Cardiac muscle cell (in vitro differentiated cells and primary cell): ENCODE measurements at regions not wholly inside any gene's neighbourhood (a gene's known extent, or its start where the extent isn't known, plus 50 kb on each side); places are given as distances from the start of the nearest gene placed in this dataset.

Source experiments
- DNase-seq, 2 donors: peaks; one replicate each; pipeline versions ENCODE4 v3.0.0 to v3.0.0-alpha.2; 2010 to 2017; ENCODE audit warnings: low read depth in 1 of 2, low spot score in 1 of 2
- H3K27ac ChIP-seq: fragments of 200-600 bp; sonication (generic); 2 replicates; pipeline ENCODE4 v1.5.1; 2016
- H3K27me3 ChIP-seq: fragments of 200-600 bp; sonication (generic); 2 replicates; pipeline ENCODE4 v1.6.0; 2016; ENCODE audit warnings: control low read depth
- H3K36me3 ChIP-seq: fragments of 200-600 bp; sonication (generic); 2 replicates; pipeline ENCODE4 v1.5.1; 2016; ENCODE audit warnings: control low read depth
- H3K4me1 ChIP-seq: fragments of 200-600 bp; sonication (generic); 2 replicates; pipeline ENCODE4 v1.8.1; 2017; ENCODE audit warnings: low read depth, mild to moderate bottlenecking, mixed run types
- H3K4me3 ChIP-seq: fragments of 200-600 bp; sonication (generic); 2 replicates; pipeline ENCODE4 v1.5.1; 2016; ENCODE audit warnings: mild to moderate bottlenecking
- H3K9me3 ChIP-seq: fragments of 200-600 bp; sonication (generic); 2 replicates; pipeline ENCODE4 v1.5.1; 2017; ENCODE audit warnings: low read depth, mild to moderate bottlenecking, control low read depth
- TF ChIP-seq, protein P1 (sequence below): IDR thresholded peaks from 2 replicates; pipeline ENCODE4 v1.5.1; 2012; ENCODE audit warnings: low read depth, mild to moderate bottlenecking, low read length

DNA sequence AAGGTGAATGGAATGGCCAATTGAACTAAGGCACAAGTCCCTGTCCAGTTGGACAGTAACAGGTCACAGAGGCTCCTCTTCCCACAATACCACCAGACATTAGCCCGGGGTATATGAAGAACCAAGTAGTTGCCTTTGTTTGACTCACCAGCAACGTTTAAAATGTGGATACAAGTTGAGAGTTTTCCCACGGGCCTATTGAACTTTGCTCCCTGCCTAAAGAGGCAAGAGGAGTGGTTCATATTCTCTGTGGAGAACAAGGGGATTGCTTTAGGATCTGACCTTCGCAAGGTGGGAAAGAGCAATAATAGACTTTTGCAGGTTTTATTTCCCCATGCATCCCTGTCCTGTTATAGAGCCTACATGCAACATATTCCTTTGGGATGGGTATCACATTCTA lies 177.2 kb downstream of the POU4F1 start:
- TF ChIP-seq, protein P1, sequence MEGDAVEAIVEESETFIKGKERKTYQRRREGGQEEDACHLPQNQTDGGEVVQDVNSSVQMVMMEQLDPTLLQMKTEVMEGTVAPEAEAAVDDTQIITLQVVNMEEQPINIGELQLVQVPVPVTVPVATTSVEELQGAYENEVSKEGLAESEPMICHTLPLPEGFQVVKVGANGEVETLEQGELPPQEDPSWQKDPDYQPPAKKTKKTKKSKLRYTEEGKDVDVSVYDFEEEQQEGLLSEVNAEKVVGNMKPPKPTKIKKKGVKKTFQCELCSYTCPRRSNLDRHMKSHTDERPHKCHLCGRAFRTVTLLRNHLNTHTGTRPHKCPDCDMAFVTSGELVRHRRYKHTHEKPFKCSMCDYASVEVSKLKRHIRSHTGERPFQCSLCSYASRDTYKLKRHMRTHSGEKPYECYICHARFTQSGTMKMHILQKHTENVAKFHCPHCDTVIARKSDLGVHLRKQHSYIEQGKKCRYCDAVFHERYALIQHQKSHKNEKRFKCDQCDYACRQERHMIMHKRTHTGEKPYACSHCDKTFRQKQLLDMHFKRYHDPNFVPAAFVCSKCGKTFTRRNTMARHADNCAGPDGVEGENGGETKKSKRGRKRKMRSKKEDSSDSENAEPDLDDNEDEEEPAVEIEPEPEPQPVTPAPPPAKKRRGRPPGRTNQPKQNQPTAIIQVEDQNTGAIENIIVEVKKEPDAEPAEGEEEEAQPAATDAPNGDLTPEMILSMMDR = no peak
- H3K36me3 ChIP-seq = no peaks in the 10 kb centered on the region
- DNase-seq = no peak
- H3K4me1 ChIP-seq = peaks cover 6% of the 10 kb centered on the region
- H3K4me3 ChIP-seq = no peak overlapping the region
- H3K9me3 ChIP-seq = no peaks in the 10 kb centered on the region
- no peaks in the 10 kb centered on the region for H3K27me3 ChIP-seq
- no peak overlapping the region for H3K27ac ChIP-seq

DNA sequence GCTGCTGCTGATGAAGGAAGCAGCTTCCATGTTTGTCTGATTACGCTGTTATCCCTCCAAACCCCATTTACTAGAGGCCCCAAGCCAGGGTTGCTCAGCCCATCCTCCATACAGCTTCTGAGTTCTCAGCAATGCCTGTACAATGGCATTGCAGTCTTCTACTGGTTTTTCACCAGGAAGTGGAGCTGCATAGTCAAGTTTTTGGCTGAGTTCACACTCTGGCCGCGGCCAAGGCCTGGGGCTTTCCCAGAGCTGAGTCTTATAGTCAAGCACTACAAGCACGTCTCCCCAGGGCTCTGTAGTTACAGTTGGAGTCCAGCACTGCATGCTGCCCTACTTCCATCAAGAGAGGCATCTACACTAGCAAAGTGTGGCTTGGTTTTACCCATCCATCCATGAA lies 182.5 kb downstream of the POU4F1 start:
- TF ChIP-seq, protein P1 = no peak
- Histone ChIP-seq H3K4me3 (no peak overlapping the region), H3K9me3 (no peaks in the 10 kb centered on the region), H3K27ac (no peak overlapping the region), H3K4me1 (no peaks in the 10 kb centered on the region), H3K27me3 (peaks cover 8% of the 10 kb centered on the region), H3K36me3 (no peaks in the 10 kb centered on the region)
- no peak for DNase-seq

DNA sequence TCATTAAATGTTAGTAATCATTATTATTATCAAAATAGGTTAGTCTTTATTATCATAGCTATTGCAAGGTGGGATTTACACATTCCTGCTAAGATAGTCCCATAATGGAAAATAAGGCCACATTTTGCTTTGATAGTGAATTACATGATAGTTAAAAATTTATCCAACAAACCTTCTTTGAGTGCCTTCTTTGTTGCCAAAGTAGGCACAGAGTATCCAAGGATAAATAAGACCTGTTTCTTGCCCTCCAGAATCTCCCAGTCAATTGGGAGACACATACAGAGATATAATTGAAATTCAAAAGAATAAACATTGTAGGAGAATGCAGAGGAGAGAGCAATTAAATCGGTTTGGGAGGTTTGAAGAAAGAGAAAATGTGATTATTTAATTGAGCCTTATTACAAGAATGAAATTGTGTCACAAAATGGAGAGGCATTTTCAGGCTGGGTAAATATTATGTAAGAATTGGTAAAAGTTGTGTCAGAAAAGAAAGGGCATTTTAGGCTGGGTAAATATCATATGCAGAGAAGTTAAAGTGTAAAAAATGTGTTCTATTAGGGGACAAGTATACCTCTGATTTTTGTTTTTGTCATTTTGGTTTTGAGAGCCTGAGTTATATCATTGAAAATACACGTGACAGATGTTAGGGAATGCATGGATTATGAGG lies 189.3 kb downstream of the POU4F1 start:
- Histone ChIP-seq H3K27ac (no peak overlapping the region), H3K36me3 (no peaks in the 10 kb centered on the region), H3K27me3 (peaks cover 8% of the 10 kb centered on the region), H3K4me1 (no peaks in the 10 kb centered on the region), H3K9me3 (no peaks in the 10 kb centered on the region), H3K4me3 (no peak overlapping the region)
- DNase-seq = no peak
- TF ChIP-seq, protein P1 = no peak

DNA sequence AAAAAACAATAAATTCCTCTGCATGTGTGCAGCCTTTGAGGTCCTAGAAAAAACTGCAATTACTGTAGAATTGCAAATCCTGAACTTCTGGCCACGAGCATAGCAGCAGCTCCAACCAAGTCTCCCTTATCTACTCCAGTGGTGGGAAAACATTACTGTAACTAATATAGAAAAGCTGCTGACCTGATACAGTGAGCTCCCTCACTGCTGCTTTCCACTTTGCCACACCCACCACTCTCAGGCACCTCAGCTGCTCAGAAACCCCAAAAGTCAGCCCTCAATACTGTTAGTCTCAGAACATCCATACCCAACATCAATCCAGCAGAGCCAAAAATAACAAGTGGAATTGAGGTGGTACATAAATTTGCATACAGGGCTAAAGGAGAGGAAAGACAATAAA lies 192.5 kb downstream of the POU4F1 start:
- TF ChIP-seq, protein P1 = no peak
- Histone ChIP-seq H3K36me3 (no peaks in the 10 kb centered on the region), H3K27me3 (no peaks in the 10 kb centered on the region), H3K4me3 (no peak overlapping the region), H3K27ac (no peak overlapping the region), H3K4me1 (no peaks in the 10 kb centered on the region), H3K9me3 (no peaks in the 10 kb centered on the region)
- no peak for DNase-seq

DNA sequence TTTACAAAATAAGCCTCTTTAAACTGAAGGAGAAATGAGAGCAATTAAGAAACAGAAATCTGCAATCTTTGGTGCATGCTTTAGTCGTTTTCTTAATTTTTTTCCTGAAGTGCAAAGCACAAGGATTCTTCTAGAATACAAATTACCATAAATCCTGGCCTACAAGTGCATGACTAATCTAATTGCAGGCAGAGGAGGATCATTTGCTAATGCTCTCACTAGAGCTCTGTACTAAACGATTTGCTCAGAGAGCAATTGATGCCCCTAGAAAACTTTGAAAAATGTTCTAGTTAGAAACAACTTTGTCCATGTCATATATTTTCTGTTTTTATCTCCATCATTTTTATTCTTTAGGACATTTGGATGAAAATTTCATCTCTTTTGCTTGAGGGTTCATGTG lies 193.2 kb downstream of the POU4F1 start:
- no peaks in the 10 kb centered on the region for H3K27me3 ChIP-seq
- TF ChIP-seq, protein P1 = no peak
- no peaks in the 10 kb centered on the region for H3K9me3 ChIP-seq
- no peak overlapping the region for H3K4me3 ChIP-seq
- DNase-seq = no peak
- H3K36me3 ChIP-seq = no peaks in the 10 kb centered on the region
- no peak overlapping the region for H3K27ac ChIP-seq
- no peaks in the 10 kb centered on the region for H3K4me1 ChIP-seq

DNA sequence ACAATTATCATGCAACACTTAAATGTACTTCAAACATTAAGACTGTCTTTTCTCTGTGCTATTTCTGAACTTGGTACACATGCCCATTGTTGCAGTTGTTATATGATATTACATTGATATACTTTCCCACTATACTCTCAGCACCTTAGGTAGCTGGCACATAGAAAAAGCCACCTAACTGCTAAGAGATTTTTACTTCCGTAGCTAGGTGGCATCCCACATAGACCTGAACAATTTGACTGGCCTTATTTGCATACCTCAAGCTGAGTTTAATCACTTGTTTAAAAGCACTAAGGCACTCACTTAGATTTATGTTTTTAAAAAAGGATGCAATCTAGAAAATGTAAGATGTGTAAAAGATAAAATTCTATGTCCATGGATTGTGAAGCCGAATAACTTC lies 194.2 kb downstream of the POU4F1 start:
- H3K27ac ChIP-seq = no peak overlapping the region
- no peak overlapping the region for H3K4me3 ChIP-seq
- no peaks in the 10 kb centered on the region for H3K4me1 ChIP-seq
- no peak for DNase-seq
- no peaks in the 10 kb centered on the region for H3K27me3 ChIP-seq
- H3K36me3 ChIP-seq = no peaks in the 10 kb centered on the region
- TF ChIP-seq, protein P1 = no peak
- H3K9me3 ChIP-seq = no peaks in the 10 kb centered on the region
